NCI-H2196 (cell line): ENCODE measurements at regions not wholly inside any gene's neighbourhood (a gene's known extent, or its start where the extent isn't known, plus 50 kb on each side); places are given as distances from the start of the nearest gene placed in this dataset.

ENCODE experiments used
- DNase-seq: peaks from one replicate; lab custom pipeline; 2025; ENCODE audit not compliant: unreplicated experiment; lab: John Stamatoyannopoulos, UW

DNA sequence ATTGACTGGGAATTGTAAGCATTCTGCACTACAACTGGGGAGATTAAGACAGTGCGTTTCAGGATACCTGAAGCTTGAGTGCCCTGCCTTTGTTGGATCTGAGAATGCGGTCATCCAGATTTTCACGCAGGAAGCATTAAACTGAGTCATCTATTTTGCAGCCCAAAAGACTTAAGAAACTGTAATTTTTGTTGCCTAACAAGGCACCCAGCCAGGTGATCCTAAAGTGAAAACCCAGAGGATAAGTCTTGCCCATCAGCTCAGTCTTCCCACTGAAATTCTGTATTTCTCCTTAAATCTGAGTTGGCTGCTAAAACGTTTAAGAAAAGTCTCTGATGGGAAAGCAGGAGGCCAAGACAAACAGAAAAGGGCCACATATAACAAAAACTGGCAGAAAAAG lies 242.5 kb upstream of the TMCO5A start:
- DNase-seq: no peak

DNA sequence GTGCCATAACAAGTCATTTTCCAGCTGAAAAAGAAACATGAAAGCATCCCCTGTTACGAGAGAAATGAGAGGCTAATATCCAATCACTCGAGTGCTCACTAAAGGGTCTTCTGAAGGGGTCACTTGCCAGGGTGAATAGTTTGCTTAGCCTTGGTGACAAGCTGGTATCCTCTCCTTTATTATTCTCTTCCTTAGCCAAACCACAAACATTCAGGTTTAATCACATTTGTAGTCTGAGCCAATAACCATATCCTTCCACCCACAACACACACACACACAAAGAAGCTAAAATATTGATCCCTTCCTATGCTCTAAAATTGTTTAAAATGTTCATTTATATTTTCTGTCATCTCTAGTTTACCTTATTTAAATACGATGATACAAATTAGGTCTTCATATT lies 240.5 kb upstream of the TMCO5A start:
- no peak for DNase-seq

DNA sequence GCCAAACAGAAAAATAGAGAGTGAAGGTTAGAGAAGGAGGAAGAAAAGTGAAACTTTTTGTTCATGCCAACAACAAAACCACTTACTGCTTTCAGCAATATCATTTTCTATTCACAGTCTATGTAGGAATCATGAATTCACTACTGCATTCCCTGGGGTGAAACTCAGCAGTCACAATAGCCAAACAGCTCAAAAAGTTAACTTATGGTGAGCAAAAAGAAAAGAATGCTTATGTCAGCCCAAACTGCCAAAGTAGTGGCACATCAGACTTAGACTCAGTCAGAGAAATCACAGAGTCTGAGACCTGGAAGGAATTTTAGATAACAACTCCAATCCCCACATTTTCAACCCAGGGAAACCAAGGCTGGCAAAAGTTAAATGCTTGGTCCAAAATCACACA lies 238.7 kb upstream of the TMCO5A start:
- DNase-seq: no peak

DNA sequence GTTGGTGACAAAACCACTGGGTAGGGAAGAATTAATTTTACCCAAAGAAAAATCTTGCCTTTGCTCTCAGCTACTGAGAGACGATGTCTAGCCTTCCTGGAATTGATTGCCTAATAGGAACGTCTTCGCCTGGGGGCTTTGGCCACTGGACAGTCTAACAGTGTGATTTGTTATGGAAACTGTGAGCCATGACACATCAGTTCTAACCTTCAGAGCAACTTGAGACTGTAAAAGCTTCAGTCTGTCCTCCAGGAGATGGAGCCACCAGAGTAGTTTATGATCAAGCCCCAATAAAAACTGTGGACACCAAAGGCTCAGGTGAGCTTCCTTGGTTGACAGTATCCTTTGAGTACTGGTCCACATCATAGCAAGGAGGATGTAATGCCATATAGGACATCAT lies 235.8 kb upstream of the TMCO5A start:
- no peak for DNase-seq

DNA sequence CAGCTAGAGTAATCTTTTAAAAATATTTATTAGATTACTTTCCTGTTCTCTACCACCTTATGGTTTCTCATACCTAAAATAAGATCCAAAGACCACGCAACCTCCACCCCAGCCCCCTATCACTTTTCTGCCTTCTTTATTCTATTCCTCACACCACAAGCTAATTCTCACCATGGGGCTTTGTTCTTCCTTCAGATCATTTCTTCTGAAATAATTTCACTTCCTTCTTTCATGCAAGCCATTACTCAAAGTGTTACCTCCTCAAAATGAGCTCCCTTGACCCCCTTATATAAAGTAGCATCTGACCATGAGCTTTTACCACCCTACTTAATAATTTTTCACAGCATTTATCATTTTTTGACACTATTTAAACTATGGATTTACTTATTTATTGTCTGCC lies 233.2 kb upstream of the TMCO5A start:
- DNase-seq: no peak

DNA sequence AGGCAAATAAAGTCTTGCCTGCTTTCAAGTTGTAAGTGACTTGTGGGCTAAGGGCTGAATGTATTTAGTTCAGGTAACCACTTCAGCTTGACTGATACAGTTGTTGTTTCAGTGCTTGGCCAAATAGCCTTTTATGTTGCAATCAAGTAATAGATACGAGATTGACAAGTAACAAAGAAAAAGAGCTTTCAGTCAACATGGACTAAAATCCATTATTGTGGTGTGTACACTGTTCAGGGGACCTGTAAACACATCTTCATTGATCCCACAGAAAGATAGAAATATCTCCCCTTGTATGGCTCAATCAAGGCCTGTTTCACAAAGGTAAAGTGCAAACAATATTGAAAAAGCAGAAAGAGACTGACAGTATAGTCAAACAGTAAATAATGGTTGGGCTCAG lies 224.8 kb upstream of the TMCO5A start:
- DNase-seq: no peak

DNA sequence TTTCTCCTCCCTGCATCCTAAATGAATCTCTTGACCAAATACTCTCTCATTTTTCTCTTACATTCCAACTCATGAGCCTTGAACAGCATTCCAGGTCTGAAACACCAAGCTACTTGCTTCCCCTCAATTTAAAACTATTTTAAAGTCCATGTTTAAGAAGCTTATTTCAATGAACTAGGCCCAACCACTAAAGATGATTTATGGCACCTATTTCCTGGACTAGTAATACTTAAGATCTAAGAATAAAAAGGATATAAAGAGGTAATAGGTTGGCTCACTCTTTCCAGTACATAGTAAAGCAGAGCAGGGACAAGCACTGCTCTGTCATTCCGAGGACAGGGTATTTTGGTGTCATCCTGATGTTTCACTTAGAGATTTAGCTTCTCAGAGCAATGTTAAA lies 219.3 kb upstream of the TMCO5A start:
- DNase-seq: no peak

DNA sequence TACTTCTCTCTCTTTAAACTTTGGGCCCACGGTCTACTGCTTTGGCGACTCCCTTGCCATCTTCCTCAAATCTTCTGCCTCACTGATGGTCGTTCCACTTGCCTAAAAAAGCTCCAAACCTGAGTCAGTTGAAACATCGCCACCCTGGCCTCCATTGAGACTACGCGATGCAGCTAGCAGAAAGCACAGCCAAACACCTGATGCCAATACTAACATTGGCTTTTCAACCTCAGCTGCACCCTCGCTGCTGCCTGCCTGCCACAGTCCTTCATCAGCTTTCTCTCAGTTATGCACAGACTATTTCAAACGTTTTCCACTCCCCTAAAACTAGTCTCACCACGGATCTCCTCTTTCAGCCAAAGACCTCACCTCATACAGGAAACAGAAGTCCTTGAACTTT lies 214.2 kb upstream of the TMCO5A start:
- DNase-seq: no peak

DNA sequence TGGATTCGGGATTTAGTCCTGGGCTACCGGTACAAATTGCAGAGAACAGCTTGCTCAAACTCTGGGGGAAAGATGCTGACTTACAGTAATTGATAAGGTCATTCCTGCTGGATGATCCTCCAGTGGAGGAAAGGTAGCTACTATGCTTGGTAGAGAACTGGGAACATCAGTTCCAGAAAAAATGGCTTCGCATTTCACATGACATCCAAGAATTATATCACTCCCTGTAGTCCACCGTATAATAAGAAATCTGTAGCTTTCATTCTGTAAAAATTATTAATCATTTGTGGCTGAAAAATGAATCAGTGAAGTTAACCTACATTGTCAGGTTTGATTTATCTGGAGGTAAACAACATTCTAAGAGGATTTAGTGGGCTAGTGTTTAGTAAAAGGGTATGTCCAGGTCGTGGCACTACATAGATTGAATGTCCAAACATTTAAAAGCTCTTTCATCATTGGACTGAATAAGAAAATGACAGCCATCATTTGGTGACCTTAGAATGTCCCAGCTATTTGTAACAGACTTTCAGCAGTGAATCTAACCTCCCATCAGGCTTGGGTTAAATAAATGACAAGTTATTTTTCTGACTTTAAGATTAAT lies 203.2 kb upstream of the TMCO5A start:
- no peak for DNase-seq

DNA sequence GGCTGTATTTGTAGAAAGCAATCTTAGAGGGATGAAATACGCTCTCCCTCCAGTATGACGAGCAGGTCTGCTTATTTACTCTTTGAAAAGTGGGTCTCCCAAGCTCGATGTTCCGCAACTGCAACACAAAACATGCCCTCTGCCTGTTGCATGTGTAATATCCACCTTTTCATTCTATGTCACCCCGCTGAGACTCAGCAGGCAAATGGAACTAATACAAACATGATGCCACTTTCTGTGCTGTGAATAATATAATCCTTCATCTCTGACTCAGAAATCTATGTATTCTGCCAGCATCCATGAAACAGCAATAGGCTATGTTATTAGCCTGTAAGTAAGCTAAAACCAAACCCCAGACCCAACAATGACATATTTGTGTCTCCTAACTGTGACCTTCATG lies 200.8 kb upstream of the TMCO5A start:
- no peak for DNase-seq

DNA sequence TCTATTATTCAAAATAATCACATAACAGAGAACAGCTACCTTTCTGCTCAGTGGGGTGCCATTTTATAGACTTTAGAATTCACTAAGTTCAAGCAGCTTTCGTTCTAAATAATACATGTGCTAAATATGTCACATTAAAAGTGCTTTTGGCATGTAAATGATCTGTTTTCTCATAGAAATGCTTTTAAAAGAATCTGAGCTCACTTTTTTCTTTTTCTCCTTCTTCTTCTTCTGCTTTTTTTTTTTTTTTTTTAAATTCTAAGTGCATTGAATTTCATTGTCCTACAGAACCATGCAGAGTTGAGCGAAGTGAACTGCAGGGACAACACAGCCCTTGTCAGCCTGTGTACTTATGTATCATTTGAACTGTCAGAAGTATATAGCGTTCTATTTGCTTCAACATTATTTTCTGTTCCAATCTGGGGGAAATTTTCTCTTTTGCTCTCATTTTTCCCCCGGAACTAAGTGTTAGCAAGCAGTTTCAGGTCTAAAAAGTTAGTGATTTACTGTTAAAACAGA lies 193.8 kb upstream of the TMCO5A start:
- DNase-seq: no peak

DNA sequence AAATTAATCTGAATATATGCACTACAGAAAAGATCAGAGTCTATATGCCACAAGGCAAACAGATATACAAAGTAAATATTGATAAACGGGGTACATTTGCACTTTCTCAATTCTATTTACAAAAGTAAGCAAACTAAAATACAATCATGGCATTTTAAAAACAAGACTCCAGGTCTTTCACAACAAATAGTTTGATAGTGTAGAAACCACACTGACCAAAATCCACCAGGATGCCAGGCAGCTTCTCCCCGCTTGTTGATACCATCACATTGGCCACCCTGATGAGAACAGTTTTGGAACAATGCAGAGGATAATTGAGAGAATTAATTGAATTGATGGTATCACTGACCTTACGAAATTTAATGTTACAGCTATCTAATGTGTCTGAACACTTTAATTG lies 190.6 kb upstream of the TMCO5A start:
- DNase-seq: no peak

DNA sequence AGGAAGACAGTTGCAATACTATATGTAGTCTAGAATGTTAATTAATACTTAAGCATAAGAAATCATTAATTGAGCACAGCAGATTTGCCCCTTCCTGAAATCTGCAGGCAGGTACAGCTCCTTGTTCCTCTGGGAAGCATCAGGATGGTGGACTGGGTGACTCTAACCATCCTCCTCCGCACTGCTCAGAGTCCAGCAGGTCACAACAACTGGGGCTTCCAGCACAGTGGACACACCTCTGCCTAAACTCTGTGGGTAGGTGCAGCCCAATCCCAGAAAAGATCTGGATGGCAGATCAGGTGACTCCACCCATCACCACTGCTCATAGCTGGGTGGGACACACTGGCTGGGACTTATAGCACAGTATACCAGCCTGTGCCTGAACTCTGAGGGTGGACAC lies 189.9 kb upstream of the TMCO5A start:
- DNase-seq: no peak

DNA sequence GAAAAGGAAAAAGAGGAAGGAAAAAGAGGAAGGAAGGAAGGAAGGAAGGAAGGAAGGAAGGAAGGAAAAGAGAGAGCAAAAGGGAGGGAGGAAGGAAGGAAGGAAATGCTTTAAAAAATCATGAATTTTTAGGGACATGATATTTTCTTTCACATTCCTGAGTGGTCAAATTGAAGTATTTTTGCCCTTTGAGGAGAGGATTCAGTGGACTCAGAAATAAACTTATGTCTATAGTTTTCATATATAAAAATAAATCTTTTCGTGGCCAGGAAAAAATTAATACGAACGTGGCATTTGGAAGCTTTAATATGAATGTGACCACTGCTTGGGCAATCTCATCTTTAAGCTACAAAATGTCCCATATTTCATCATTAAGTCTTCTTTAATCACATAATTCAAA lies 183.0 kb upstream of the TMCO5A start:
- no peak for DNase-seq

DNA sequence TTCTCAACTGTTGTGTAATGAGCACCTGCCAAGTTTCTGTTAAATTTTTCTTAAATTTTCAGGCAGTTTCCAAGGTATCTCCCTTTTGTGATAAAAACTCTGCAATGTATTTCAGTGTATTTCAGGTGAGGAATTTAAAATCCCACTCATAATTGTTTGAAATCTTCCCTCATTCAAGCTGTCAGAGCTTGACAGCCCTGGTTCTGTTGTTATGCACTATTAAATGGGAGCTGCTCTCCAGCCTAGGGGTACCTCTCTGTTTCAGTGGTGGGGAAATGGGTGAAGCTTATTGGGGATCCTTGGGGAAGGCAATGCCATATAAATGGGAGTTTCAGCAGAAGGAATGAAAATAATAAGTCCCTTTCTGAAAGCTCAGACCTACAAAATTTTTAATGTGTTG lies 178.0 kb upstream of the TMCO5A start:
- DNase-seq: no peak

DNA sequence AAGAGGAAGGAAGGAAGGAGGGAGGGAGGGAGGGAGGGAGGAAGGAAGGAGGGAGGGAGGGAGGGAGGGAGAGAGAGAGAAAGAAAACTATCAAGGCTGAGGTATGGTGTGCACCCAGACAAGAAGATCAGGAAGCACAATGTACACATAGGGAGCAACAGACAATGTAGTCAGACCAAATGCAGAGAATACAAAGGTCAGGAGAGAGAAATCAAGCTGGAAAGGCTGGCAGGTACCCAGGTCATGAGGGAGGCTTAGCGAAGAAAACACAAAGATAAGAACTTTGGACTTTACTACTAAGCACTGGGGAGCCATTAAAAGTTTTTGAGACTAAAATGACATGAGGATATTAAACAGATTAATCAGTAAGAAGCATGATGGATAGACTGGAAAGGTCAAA lies 176.0 kb upstream of the TMCO5A start:
- no peak for DNase-seq

DNA sequence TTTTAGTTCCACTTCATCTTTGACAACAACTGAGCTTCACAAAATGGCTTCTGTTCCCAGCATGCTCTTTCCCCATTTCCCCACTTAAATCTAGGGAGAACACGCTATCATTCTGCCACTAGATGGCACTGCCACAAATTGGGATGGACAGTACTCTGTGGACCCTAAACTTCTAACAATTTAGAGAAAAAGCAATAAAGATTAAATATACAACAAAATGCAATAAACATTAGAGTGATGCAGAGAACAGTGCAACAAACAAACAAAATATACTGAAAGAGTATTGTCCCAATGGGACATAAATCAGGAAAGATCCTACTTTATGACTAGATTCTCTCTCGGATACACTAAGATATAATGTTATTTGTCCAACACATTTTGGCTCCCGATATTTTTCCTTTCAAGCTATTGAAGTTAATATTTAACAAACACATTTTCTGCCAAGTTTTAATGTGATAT lies 169.7 kb upstream of the TMCO5A start:
- peak; percentile 10 for DNase-seq

DNA sequence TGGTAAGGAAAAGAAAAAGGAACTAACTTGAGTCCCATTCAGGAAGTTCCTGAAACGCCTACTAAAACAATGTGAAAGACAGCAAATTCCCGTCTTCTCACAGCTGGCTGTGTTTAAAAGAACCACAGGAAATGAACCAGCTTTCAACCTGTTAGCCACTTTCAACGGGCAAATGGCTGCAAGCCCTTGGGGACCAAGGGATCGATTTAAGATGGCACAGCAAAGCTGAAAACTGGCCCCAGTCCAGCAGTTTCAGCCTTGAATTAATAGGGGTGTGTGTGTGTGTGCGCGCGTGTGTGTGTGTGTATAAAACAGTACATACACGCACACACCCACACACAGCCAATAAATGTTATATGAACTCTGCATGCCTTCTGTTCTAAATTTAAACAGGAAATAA lies 168.7 kb upstream of the TMCO5A start:
- DNase-seq: no peak

DNA sequence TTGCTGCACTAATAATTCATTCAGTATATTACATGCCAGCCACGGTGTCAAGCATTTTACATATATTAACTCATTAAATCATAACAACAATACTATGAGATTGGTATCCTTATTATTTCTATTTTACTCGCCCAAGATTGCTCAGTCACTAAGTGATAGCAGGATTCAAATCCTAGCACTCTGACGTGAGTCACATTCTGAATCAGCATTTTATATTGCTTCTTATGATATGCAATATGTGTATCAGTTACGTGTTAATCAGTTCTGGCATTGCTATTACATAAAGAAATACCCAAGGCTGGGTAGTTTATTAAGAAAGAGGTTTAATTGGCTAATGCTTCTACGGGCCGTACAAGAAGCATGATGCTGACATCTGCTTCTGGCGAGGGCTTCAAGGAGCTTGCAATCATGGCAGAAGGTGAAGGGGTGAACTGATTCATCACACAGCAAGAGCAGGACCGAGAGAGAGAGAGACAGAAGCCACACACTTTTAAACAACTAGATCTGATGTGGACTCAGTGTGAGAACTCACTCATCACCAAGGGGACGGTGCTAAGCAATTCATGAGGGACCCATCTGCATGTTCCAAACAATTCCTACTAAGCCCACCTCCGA lies 166.5 kb upstream of the TMCO5A start:
- no peak for DNase-seq

DNA sequence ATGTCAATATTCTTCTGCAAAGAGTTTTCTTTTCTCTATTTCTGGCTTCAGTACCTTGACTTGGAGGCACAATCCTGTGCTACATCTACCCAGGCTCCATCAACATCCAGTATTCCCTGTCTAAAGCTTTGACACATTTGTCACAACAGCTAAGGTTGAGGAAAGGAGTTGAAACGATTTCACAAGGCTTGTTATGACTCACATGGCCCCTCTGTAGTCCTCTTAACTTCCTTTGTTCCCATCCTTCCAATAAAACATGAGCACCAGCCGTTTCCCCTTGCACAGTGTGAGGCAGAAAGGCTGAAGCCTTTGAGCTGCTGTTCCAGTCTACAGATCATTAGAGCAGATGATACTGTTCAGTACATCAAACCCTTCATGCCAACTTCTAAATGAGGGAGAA lies 163.0 kb upstream of the TMCO5A start:
- DNase-seq: no peak

DNA sequence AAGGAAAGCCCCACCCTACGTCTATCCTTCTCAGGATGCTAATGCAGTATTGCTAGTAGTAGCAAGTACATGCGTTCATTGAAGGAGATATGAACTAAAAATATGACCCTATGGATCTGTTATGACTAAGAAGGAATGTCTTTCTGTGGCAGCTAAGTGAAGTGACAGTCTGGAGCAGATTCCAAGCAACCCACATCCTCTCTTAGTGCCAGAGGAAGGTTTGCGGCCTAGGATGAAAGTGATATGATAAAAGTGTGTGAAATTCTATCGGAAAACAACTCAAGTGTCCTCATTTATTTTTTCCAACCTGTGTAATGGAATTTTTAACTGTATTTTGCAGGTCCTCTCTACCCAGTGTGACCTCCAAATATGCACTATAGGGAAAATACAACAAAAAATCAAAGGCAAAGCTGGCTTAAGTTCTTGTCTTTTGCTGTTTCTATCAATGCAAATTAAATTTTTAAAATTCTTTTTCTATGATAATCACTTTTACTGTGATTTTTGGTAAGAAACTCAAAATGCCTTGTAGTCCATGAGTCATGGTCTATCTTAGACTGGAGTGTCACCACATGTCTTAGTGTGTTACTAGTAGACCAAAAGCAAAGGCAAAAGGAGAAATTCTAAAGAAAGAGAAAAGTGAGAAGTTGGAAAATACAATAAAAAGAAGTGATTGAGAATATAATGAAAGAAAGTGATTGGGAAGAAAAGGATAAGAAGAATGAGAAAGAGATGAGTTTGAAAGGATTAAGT lies 161.2 kb upstream of the TMCO5A start:
- no peak for DNase-seq

DNA sequence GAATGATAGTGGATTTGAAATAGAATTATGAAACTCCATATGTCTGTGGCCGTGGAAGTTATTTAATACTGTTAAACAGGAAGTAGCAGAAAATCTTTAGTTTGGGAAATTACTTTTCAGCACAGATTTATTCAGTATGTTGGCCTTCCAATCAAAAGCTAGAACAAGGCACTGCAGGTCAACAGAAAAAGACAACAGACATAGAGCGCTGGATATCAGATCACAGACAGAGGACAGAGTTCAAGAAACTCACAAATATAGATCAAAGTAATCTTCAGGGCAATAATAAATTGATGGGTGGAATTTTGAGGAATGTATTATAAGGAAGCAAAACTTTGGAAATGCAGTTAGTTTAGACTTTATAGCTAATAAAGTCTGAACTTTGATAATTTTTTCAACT lies 159.5 kb upstream of the TMCO5A start:
- no peak for DNase-seq
